Embryonic facial prominence (tissue), 1 donor: ENCODE measurements at regions not wholly inside any gene's neighbourhood (a gene's known extent, or its start where the extent isn't known, plus 50 kb on each side); places are given as distances from the start of the nearest gene placed in this dataset.

Experiments
- DNase-seq: peaks from one replicate; pipeline ENCODE4 v3.0.0-alpha.2; 2016; ENCODE audit errors: extremely low spot score

GRCh38 chr18:70461323-70462077, 172.7 kb downstream of the SOCS6 start:
- DNase-seq: no peak

- no peak for DNase-seq
These were observed 170.9 kb downstream of the SOCS6 start for GRCh38 chr18:70459731-70460130.

- no peak for DNase-seq
These were observed 170.4 kb downstream of the SOCS6 start for GRCh38 chr18:70459251-70459650.

GRCh38 chr18:70457788-70458187, 168.9 kb downstream of the SOCS6 start:
- DNase-seq: no peak

GRCh38 chr18:70457223-70457622, 168.4 kb downstream of the SOCS6 start:
- DNase-seq: no peak

- no peak for DNase-seq
These were observed 167.5 kb downstream of the SOCS6 start for GRCh38 chr18:70456376-70456775.

- DNase-seq: no peak
These were observed 166.9 kb downstream of the SOCS6 start for GRCh38 chr18:70455731-70456130.

- no peak for DNase-seq
These were observed 166.0 kb downstream of the SOCS6 start for GRCh38 chr18:70454704-70455322.

GRCh38 chr18:70453058-70453775, 164.4 kb downstream of the SOCS6 start:
- DNase-seq: no peak

GRCh38 chr18:70452501-70452900, 163.7 kb downstream of the SOCS6 start:
- no peak for DNase-seq

GRCh38 chr18:70450426-70451253, 161.8 kb downstream of the SOCS6 start:
- DNase-seq: no peak

GRCh38 chr18:70448588-70448987, 159.7 kb downstream of the SOCS6 start:
- DNase-seq: no peak

GRCh38 chr18:70446063-70446462, 157.2 kb downstream of the SOCS6 start:
- DNase-seq: no peak

- no peak for DNase-seq
These were observed 154.1 kb downstream of the SOCS6 start for GRCh38 chr18:70442933-70443332.

GRCh38 chr18:70432804-70433400, 144.1 kb downstream of the SOCS6 start:
- no peak for DNase-seq

GRCh38 chr18:70431203-70431624, 142.4 kb downstream of the SOCS6 start:
- no peak for DNase-seq

GRCh38 chr18:70430501-70431173, 141.8 kb downstream of the SOCS6 start:
- no peak for DNase-seq

GRCh38 chr18:70429847-70430500, 141.1 kb downstream of the SOCS6 start:
- DNase-seq: no peak

- no peak for DNase-seq
These were observed 139.6 kb downstream of the SOCS6 start for GRCh38 chr18:70428439-70428838.

GRCh38 chr18:70426818-70427217, 138.0 kb downstream of the SOCS6 start:
- no peak for DNase-seq
